ENCODE measurements at regions not wholly inside any gene's neighbourhood (a gene's known extent, or its start where the extent isn't known, plus 50 kb on each side); places are given as distances from the start of the nearest gene placed in this dataset.

DNA sequence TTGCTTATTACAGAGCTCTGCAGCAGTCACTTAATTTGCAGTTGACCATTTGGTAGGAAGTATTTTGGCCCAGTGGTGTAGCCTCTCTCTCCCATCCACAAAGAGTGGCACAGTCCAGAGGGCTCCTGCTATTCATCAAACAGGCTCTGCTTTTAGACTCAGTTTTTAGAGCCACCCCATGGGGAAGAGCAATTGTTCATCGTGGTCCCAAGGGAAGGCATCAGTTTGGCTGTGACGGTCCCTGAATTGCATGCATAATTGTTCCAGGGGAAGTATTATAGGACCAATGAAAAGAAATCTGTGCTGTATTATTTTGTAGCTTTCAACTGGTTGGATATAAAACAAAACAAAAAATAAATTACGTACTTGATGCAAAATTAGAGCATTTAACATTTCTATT, 799.0 kb downstream of the DACH1 start:
- peak; percentile 44 to 49 for DNase-seq

DNA sequence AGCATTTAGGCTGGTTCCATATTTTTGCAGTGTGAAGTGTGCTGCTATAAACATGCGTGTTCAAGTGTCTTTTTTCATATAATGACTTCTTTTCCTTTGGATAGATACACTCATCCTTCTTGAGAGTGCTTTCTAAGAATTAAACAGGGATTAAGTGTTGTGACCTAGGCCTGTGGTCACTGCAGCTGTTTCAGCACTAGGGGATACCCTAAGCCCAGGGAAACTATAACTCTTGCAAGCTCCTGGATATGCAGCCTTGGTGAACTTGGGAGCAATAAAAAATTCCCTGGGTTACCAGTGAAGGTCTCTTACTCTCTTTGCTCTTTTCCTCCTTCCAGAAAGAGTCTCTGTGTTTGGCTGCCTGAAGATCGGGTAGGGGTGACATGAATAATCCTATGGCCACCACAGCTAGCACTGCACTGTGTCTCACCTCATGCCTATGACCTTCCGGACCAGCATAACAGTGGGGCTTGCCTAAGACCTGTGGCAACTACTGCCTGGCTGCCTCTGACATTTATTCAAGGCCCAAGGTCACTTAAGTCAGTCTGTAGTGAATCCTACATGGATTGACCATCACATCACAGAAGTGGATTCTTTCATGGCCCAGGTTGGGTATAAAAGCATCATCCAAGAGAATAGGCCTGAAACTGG, 799.7 kb downstream of the DACH1 start:
- DNase-seq: no peak

DNA sequence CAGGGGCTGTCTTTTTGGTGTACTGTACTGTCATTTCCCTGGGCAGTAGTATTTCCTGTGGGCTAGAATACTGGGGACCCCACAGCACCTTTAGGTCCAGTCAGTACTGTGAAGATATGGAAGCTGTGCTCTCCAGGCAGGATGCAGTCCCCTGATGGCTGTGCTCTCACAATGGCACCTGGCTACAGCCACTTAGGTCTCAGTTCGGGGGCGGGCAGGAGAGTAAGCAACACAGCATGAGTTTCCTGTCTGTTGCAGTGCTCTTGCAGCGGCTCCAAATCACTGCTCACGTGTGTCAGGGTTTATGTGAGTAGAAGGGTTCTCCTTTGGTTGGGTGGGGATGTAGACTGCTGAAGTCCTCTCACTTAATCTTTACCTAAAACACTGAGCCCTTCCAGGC, 810.4 kb downstream of the DACH1 start:
- peak; percentile 40 to 76 for DNase-seq

DNA sequence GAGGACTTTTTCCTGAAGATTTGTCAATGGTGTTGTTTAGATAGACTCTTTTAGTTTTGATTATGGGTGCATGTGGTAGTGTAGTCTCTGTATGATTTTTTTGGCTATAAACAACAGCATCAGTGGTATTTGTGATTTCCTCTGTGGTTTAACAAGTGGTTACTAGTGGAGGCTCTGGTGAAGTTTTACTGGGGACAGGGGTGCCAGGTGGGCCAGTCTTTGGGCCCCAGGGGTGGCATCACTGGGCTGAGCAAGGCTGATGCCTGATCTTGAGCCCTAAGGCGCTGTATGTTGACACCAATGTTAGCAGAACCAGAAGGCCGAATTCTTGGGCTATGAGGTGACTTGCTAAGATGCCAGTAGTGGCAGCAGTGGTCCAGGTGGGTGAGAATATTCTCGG, 811.4 kb downstream of the DACH1 start:
- DNase-seq: no peak

DNA sequence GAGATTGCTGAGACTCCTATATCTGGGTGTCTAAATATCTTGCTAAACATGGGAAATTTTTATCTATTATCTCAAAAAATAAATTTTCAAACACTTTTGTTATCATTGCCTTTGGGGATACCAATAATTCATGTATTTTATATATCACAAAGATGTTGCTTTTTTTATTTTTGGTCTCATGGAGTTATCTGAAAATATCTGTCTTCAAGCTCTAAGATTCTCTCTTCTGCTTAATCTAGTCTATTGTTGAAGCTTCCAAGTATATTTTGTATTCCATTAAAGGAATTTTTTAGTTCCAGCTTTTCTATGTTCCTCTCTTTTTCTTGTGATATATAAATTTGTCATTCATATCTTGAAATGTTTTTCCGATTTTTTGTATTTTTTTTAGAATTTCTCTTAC, 812.0 kb downstream of the DACH1 start:
- DNase-seq: no peak

DNA sequence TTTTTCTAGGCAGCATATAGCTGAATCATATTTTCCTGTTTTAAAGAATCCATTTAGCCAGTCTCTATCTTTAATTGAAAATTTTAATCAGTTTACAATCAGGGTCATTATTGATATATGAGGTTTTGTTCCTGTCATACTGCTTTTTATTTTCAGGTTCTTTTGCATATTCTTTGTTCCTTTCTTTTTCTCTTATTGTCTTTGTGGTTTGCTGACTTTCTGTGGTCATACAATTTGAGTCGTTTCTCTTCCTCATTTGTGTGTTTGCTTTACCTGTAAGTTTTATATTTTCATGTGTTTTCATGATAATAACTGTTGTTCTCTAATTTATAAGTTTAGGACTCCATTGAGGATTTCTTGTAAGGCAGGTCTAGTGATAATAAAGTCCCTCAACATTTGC, 812.6 kb downstream of the DACH1 start:
- DNase-seq: no peak

DNA sequence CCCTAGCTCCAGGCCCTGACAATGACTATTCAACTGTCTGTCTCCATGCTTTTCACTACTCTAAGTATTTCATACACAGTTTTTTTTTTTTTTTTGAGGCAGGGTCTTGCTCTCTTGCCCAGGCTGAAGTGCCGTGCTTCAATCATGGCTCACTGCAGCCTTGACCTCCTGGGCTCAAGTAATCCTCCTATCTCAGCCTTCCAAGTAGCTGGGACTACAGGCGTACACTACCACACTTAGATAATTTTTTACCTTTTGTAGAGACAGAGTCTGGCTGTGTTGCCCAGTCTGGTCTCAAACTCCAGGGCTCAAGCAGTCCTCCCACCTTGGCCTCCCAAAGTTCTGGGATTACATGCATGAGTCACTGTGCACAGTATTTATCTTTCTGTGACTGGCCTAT, 815.4 kb downstream of the DACH1 start:
- DNase-seq: no peak

DNA sequence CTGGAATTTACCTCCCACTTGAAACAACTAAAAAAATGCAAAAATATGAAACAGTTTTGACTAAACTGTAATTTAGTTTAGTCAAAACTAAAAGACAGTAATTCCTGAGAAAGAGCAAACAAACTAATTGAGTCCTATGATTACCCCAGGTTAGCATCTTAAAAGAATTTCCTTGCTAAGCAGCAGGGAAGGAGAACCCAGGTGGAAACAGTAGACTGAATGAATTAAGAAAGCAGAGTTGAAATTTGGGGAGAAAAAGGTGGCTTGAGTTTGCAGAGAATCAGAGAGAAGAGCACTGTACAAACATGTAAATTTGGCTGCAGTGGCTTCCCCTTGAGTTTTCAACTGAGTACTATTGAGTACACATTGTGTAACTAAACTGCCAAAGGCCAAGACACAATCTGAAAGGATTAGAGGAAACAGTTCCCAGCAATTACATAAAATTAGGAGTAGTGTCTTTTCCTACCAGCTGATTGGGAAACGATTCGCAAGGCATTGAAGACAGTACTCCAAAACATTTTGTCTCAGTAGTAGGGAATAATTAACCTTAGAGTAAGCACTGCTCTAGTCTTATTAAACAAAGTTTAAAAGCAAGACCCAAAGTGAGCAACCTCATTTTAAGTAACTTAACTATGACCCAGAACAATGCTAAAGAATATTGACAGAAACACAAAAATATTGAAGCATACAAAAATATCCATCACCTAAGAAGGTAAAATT, 820.5 kb downstream of the DACH1 start:
- no peak for DNase-seq

DNA sequence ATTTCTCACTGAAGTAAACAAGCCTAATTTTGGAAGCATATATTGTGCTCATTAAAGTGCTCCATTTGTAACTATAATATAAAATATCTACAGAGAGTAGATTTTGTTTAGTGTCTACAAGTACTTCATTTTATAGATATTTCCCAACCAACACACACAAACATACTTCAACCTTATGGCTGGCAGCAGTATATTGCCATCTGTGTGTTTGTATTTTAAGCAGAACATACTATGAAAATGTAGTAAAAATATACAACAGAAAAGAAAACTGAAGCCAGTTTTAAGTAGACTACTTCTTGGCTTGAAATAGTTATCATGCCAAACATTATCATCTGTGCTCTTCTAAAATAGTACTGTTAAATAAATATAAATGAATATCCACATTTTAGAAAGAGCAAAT, 821.9 kb downstream of the DACH1 start:
- DNase-seq: no peak

DNA sequence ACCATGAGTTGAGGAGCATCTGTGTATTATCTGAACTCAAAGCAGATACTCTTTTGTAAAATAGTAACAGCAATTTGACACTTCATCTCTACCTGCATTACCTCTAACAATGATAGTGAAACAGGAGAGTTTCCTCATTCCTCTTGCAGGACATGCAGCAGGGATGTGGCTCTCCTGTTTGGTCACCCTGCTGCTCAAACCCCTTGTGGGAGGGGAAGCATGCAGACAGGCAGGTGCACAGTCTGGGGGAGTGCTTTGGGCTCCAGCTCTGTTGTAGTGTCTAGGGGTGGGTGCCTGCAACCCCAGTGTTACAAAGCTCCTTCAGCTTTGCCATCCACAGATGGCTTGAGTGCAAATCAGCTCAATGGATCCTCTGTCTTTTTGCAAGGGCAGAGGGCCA, 827.6 kb downstream of the DACH1 start:
- DNase-seq: no peak

DNA sequence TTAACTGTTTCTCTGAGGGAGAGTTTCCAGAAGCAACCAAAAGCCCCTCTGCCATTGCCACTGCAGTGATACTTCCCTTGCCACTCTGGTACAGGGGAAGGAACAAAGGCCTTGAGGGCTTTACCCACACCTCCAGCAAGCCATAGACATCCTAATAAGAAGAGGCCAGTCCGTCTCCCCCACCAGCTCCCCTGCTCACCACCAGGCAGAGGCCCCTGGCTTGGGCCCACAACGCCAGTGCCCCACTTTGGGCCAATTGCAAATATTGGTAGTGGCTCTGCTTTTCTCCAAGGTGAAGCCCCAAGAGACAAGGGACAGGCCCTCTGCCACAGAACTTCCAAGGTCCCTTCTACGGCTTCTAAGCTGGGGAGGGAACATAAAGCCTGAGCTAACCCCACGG, 833.0 kb downstream of the DACH1 start:
- no peak for DNase-seq

DNA sequence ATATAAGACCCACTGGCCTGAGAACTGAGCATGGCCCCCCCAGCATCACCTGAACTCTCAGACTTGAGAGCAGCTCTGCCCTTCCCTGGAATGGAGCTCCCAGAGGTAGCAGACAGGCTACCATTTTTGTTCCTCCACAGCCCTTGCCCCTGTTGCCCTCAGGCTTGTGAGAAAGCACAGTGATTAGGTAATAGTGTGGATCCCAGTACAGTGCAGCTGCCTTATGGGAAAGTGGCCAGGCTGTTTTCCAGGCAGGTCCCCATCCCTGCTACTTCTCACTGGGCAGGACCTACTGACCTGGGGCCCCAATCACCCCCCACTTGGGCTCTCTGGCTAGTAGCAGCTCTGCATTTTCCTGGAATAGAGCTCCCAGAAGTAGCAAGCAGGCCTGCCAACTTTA, 834.0 kb downstream of the DACH1 start:
- DNase-seq: no peak

DNA sequence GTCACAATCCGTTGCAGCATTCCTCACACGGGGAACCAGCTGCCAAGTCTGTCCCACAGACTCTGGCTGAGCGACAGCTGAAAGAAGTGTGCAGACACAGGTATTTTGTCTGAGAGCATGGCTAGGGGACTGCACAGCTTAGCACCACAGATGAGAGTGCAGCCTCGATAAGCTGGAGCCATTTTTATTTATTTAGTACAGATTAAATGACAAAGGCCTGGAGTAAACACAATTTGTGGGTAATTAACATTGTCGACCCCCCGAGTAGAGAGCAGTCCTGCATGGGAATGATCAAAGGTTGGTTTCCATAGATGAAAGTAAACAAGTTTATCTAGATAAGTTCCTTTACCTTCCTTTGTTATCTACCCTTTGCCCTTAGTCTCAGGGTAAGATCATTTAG, 836.2 kb downstream of the DACH1 start:
- no peak for DNase-seq

DNA sequence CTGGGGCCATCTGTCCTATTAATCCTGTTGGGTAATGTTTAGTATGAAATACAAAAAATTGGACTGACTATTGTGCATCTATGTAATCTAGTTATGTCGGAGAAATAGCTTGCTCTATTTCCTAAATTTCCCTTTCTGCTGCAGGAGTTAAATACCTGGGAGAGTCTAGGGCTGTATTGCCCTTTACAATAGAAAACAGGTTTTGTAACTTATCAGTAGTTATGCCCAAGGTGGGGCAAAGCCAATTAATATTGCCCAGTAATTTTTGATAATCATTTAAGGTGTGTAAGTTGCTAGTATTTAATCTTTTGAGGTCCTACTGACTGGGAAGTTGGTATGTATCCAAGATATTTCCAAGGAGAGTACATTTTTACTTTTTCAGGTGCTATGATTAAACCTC, 838.1 kb downstream of the DACH1 start:
- no peak for DNase-seq

DNA sequence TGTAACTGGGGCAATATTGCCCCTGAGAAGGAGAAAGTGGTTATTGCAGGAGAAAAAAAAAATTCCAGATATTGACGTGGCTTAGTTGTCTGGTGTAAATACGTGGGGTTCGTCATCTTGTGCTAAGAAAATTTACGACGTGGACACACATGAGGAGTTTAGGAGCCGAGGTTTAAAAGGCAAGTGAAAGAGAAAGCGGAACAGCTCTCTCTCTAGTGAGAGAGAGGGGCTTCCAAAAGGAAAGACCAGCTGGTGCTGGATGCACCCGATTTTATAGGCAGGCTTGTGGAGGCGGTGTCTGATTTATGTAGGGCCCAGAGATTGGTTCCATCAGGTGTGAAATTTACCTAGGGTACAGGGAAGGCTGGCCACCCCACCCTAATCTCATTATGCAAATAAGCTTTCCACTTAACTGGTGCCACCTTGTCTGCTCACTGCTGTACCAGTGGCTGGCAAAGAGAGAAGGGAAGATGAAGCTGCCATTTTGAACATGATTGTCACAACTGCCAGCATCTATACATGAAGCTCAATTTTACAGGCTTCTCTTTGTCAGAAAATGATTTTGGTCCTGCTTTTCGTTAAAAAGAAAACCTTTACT, 845.1 kb downstream of the DACH1 start:
- peak in 1 of 2 experiments; percentile 10 for DNase-seq

DNA sequence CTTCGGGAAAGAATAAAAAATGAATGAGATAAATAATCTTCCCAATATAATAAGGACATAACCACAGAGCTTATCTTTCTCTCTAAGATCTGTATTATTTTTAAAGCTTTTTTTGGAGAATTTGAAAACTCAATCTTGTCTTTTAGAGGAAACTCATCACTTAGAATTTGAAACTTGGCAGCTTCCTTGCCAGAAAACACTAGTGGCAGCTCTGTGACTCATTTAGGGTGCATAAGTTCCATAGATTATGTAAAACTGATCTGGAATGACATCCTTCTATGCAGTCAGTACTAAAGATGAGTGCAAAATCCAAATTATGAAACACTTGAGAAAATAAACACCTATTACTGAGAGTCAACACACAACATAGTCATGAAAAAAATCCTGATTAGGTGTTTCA, 848.0 kb downstream of the DACH1 start:
- no peak for DNase-seq

DNA sequence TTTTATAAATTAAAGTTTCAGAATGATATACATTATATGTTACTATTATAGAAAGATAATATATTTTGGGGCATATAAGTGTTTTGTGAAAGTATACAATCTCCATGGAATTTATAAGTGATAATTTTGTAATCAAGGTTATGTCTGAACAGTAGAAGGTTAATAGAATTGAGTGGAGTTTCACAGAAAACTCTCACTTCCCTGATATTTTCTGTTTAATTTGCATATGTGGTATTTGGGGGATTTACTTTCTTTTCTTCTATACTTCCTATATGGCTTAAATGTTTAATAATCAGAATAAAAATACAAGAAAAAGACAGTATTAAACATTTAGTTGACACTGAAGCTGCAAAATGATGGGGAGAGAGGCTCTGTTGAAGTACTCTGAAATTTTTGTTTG, 848.5 kb downstream of the DACH1 start:
- no peak for DNase-seq

DNA sequence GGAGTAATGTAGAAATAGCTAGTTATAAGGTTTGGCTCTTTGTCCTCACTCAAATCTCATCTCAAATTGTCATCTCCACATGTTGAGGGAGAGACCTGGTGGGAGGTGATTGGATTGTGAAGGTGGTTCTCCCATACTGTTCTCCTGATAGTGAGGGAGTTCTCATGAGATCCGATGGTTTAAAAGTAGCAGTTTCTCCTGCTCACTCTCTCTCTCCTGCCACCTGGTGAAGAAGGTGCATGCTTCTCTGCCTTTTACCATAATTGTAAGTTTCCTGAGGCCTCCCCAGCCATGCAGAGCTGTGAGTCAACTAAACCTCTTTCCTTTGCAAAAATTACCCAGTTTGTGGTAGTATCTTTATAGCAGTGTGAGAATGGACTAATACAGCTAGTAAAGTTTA, 849.4 kb downstream of the DACH1 start:
- DNase-seq: no peak

DNA sequence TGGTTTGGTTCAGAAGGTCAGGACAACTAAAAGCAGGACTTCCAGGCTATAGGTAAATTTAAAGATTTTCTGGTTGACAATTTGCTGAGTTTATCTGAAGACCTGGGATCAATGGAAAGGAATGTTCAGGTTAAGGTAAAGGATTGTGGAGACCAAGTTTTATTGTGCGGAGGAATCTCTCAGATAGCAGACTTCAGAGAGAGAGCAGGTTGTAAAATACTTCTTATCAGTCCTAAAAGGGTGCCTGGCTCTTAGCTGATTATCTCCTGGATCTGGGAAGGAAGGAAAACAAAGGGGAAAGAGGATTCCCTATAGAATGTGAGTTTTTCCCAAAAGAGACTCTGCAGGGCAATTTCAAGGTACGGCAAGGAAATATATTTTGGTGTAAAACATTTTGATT, 851.5 kb downstream of the DACH1 start:
- no peak for DNase-seq

DNA sequence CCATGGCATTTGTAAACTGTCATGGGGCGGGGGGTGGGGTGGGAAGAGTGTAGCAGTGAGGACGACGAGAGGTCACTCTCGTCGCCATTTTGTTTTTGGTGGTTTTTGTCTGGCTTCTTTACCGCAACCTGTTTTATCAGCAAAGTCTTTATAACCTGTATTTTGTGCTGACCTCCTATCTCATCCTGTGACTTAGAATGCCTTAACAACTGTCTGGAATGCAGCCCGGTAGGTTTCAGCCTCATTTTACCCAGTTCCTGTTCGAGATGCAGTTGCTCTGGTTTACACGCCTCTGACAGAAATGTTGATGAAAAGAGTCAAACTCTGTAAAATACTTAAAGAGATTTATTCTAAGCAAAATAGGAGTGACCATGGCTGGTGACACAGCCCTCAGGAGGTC, 852.0 kb downstream of the DACH1 start:
- DNase-seq: no peak

DNA sequence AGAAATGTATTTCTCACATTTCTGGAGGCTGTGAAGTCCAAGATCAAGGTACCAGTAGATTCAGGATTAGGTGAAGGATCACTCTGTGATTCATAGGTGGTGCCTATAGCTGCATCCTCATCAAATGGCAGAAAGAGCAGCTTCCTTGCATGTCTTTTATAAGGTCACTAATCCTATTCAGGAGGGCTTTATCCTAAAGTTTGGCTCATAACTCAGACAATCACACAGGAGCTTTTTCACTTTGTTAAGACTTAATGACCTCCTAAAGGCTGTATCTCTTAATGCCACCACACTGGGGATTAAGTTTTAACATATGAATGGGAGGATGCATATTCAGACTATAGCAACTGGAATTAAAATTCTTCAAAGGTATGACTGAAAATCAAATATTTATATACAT, 861.1 kb downstream of the DACH1 start:
- no peak for DNase-seq

DNA sequence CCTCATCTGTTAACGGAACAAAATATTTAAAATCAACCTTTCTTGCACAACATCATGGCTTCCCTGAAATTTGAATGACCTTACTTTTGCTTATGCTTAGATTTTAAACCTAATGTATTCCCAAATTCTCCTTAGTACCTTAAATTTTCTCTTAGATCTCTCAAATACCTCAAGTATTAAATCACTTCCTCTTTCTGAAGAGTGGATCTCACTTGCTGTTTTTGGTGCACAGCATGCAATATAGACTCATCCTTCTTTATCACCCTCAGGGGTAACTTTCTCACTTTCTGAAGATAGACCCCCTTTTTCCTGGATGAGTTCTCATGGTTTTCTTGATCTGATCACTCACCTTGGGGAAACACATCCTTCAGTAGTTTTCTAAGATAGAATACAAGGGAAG, 871.7 kb downstream of the DACH1 start:
- DNase-seq: no peak

DNA sequence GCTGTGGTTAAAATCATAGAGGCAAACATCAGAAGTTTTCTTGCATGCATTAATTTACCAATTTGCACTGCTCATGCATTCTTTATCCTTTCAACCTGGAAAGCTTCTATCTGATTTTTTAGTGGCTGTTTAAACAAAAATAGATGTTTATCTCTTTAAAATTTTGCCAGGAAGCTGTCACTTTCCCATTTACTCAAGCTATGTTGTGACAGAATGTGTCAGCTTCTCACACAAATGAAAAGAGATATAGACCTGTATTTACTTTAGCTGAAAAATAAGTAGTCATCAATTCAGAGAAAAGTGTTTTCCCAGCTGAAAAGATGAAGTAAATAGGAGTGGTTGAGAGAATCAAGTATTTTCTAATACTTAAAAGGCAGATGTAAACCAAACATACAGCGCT, 872.8 kb downstream of the DACH1 start:
- no peak for DNase-seq

DNA sequence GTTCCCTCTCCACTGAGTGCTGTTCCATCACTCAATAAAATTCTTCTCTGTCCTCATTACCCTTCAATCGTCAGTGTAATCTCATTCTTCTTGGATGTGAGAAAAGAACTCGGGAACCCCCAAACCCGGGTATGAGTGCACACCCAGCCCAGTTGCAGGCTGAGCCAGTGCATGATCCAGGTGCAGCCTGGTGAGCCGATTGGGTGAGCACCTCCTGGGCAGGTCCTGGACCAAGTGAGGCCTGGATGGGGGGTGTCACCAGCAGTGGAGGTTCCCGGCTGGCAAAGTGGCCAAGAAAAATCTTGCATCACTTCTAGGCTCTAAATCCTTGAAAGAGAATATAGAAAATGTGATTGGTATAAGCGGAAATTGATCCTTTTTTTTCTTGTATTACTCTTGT, 878.8 kb upstream of the KLHL1 start:
- DNase-seq: no peak

DNA sequence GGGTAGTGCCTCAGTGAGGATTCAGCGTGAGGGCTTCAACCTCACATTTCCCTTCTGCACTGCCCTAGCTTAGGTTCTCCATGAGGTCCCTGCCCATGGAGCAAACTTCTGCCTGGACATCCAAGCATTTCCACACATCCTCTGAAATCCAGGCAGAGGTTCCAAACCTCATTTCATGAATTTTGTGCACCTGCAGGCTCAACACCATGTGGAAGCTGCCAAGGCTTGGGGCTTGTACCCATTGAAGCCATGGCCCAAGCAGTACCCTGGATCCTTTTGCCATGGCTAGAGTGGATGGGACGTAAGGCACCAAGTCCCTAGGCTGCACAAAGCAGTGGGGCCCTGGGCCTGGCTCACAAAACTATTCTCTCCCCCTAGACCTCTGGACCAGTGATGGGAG, 877.1 kb upstream of the KLHL1 start:
- DNase-seq: no peak
